ENCODE measurements at regions not wholly inside any gene's neighbourhood (a gene's known extent, or its start where the extent isn't known, plus 50 kb on each side); places are given as distances from the start of the nearest gene placed in this dataset.

DNA sequence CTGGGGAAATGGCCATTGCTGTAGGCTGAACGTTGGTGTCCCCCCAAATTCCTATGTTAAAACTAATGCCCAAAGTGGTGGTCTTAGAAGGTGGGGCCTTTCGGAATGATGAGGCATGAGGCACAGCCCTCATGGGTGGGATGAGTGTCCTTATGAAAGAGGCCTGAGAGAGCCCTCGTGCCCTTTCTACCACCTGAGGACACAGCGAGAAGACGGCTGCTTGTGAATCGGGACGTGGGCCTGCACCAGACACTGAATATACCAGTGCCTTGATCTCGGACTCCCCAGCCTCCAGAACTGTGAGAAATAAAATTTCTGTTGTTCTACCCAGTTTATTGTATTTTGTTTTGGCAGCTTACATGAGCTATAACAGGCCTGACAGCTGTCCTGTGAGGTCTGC, 162.9 kb upstream of the B3GAT1 start:
- TF ChIP-seq, protein P1, sequence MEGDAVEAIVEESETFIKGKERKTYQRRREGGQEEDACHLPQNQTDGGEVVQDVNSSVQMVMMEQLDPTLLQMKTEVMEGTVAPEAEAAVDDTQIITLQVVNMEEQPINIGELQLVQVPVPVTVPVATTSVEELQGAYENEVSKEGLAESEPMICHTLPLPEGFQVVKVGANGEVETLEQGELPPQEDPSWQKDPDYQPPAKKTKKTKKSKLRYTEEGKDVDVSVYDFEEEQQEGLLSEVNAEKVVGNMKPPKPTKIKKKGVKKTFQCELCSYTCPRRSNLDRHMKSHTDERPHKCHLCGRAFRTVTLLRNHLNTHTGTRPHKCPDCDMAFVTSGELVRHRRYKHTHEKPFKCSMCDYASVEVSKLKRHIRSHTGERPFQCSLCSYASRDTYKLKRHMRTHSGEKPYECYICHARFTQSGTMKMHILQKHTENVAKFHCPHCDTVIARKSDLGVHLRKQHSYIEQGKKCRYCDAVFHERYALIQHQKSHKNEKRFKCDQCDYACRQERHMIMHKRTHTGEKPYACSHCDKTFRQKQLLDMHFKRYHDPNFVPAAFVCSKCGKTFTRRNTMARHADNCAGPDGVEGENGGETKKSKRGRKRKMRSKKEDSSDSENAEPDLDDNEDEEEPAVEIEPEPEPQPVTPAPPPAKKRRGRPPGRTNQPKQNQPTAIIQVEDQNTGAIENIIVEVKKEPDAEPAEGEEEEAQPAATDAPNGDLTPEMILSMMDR (IDR thresholded peaks at IDR 0.05): no peak
- no peak for TF ChIP-seq POLR2A (IDR thresholded peaks at IDR 0.05)

All from adrenal gland (tissue), 5 donors.